ENCODE measurements at regions not wholly inside any gene's neighbourhood (a gene's known extent, or its start where the extent isn't known, plus 50 kb on each side); places are given as distances from the start of the nearest gene placed in this dataset.

DNA sequence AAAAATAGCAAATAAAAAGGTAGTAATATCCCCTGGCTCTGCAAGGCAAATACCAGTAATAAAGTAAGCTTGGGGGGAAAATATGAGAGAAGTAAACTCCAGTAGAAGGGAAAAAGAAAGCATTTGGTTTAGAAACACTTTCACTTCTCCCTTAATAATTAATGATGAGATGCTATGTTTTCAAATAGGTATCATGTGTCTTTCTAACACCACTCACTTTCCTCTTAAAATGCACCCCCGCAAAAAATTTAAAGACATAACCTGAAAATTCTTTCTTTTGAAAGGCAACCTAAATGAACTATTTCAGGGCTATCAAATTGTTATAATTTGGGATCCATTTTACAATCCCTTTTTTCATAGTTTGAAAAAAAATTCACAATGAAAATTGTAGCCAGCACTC lies 240.3 kb downstream of the SNX10 start:
- DNase-seq (ENCODE audit: low spot score), result no peak
- no peak overlapping the region for H3K4me3 Mint-ChIP-seq (ENCODE audit: unreplicated experiment)
- no peak overlapping the region for H3K27ac Mint-ChIP-seq (ENCODE audit: unreplicated experiment)
- H3K36me3 Mint-ChIP-seq (ENCODE audit: low read depth), result no peaks in the 10 kb centered on the region
- peaks cover 14% of the 10 kb centered on the region for H3K27me3 Mint-ChIP-seq (ENCODE audit: low read depth)
- H3K9me3 Mint-ChIP-seq (ENCODE audit: low read depth), result no peaks in the 10 kb centered on the region
- TF ChIP-seq, protein P1, sequence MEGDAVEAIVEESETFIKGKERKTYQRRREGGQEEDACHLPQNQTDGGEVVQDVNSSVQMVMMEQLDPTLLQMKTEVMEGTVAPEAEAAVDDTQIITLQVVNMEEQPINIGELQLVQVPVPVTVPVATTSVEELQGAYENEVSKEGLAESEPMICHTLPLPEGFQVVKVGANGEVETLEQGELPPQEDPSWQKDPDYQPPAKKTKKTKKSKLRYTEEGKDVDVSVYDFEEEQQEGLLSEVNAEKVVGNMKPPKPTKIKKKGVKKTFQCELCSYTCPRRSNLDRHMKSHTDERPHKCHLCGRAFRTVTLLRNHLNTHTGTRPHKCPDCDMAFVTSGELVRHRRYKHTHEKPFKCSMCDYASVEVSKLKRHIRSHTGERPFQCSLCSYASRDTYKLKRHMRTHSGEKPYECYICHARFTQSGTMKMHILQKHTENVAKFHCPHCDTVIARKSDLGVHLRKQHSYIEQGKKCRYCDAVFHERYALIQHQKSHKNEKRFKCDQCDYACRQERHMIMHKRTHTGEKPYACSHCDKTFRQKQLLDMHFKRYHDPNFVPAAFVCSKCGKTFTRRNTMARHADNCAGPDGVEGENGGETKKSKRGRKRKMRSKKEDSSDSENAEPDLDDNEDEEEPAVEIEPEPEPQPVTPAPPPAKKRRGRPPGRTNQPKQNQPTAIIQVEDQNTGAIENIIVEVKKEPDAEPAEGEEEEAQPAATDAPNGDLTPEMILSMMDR (IDR thresholded peaks at IDR 0.05), result no peak
- no peaks in the 10 kb centered on the region for H3K4me1 Mint-ChIP-seq (ENCODE audit: low read depth)

DNA sequence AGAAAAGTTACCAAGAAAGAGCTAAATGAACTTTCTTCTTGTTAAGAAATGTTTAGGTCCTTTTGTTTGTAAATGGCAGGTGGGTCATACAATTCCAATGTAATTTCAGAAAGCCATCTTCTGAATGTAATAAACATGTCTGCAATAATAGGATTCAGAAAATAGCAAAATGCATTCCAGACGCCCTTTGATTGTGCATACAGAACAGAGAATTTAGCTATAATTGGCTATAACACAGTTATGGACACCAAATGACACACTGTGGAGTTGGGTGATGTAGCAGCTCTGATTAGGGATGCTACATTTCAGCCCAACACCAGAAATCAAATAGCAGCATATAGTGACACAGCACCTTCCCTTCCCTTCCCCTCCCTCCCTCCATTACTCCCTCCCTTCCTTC lies 240.8 kb downstream of the SNX10 start:
- Mint-ChIP-seq H3K4me1 (ENCODE audit: low read depth) (no peaks in the 10 kb centered on the region), H3K36me3 (ENCODE audit: low read depth) (no peaks in the 10 kb centered on the region)

DNA sequence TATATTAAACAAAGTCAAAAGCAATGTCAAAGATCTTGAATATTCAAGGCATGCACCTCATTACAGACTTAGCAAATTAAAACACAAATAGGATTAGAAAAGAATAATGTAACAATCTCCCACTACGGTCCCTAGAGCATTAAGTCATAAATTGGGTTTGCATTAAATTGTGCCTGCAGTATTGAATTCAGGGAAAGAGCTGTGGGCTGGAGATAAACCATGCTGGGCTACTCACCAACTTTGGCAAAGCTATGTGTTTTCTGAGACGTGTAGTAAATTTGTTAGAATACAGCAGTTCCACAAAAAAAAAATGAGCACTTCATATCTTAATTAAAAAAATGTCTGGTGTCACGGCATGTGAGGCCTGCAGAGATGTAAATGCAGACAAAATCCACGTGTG lies 241.6 kb downstream of the SNX10 start:
- H3K4me1 Mint-ChIP-seq (ENCODE audit: low read depth), result no peaks in the 10 kb centered on the region
- TF ChIP-seq, protein P1 (IDR thresholded peaks at IDR 0.05), result no peak

More for the DNA sequence above, 240.8 kb downstream of the SNX10 start:
- TF ChIP-seq, protein P1 (IDR thresholded peaks at IDR 0.05), result no peak
- H3K4me3 Mint-ChIP-seq (ENCODE audit: unreplicated experiment), result no peak overlapping the region
- DNase-seq (ENCODE audit: low spot score), result no peak
- H3K27ac Mint-ChIP-seq (ENCODE audit: unreplicated experiment), result no peak overlapping the region
- H3K9me3 Mint-ChIP-seq (ENCODE audit: low read depth), result no peaks in the 10 kb centered on the region
- H3K27me3 Mint-ChIP-seq (ENCODE audit: low read depth), result peaks cover 19% of the 10 kb centered on the region

DNA sequence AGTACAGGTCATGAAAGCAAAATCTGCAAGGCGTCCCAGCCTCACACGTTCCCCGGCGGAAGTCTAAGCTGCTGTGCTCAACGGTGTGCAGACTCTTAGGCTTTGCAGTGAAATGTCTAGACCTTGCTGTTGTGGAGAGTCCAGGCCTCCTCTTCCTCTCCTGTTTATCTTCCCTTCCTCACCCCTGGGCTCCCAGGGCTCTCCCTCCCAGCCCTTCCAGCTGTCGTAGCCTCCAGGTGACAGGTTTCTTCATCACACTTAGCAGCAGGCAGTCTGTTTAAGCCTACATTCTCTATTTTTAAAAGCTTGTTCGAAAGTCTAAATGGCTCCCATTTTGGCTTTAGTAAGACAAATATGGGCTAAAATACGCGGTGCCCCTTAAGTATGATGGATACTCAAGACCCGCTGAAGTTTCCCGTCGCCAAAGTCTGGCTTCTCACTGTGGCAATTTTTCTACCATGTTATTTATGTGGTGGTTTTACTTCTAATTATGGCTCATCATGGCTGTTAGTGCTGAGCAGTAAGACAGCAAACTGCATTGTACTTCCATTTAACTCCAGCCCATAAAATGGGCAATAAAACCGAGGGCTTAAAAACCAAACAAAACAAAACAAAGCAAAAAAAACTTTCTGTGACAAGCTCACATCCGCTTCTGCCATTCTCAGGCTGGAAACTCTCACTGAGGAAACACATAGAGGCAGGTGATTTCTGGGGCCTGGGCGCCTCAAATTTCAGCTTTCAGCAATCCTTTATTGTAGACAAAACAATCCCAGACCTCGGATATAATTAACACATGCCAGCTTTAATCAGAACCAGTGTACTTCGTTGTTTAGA lies 243.2 kb downstream of the SNX10 start:
- Mint-ChIP-seq H3K27ac (ENCODE audit: unreplicated experiment) (no peak overlapping the region), H3K4me1 (ENCODE audit: low read depth) (no peaks in the 10 kb centered on the region), H3K4me3 (ENCODE audit: unreplicated experiment) (no peak overlapping the region), H3K27me3 (ENCODE audit: low read depth) (peaks cover 31% of the 10 kb centered on the region), H3K36me3 (ENCODE audit: low read depth) (no peaks in the 10 kb centered on the region), H3K9me3 (ENCODE audit: low read depth) (no peaks in the 10 kb centered on the region)
- no peak for DNase-seq (ENCODE audit: low spot score)
- TF ChIP-seq, protein P1 (IDR thresholded peaks at IDR 0.05), result no peak

More for the DNA sequence above, 241.6 kb downstream of the SNX10 start:
- Mint-ChIP-seq H3K36me3 (ENCODE audit: low read depth) (no peaks in the 10 kb centered on the region), H3K4me3 (ENCODE audit: unreplicated experiment) (no peak overlapping the region), H3K27me3 (ENCODE audit: low read depth) (peaks cover 24% of the 10 kb centered on the region), H3K27ac (ENCODE audit: unreplicated experiment) (no peak overlapping the region), H3K9me3 (ENCODE audit: low read depth) (no peaks in the 10 kb centered on the region)
- no peak for DNase-seq (ENCODE audit: low spot score)

DNA sequence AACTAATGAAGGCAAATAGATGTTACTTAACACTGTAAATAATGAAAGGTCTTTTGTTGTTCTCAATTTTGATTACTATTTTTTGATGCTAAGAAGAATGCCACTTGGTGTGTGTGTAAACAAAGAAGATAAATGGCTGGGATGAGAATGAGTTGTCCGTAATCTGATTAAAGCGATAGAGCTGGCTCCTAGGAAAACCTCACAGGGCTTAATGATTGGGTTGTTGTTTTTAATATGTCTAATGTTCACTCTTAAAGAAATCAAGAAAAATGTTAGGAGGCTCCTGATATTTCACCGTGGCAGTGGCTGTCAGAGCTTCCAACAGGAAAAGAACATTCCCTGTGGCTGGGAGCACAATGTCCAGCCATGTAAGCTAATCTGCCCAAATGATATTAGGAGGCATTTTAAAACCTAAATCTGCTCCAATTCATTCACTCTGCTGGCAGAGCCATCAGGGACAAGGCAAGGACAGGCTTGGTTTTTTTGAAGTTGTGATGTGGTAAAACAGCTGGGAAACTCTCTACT lies 243.9 kb downstream of the SNX10 start:
- H3K9me3 Mint-ChIP-seq (ENCODE audit: low read depth), result no peaks in the 10 kb centered on the region
- peaks cover 35% of the 10 kb centered on the region for H3K27me3 Mint-ChIP-seq (ENCODE audit: low read depth)
- no peak for DNase-seq (ENCODE audit: low spot score)
- no peak overlapping the region for H3K4me3 Mint-ChIP-seq (ENCODE audit: unreplicated experiment)
- H3K4me1 Mint-ChIP-seq (ENCODE audit: low read depth), result no peaks in the 10 kb centered on the region
- no peak overlapping the region for H3K27ac Mint-ChIP-seq (ENCODE audit: unreplicated experiment)
- TF ChIP-seq, protein P1 (IDR thresholded peaks at IDR 0.05), result no peak
- H3K36me3 Mint-ChIP-seq (ENCODE audit: low read depth), result no peaks in the 10 kb centered on the region

Data from chondrocyte (in vitro differentiated cells).